ENCODE measurements at regions not wholly inside any gene's neighbourhood (a gene's known extent, or its start where the extent isn't known, plus 50 kb on each side); places are given as distances from the start of the nearest gene placed in this dataset.

DNA sequence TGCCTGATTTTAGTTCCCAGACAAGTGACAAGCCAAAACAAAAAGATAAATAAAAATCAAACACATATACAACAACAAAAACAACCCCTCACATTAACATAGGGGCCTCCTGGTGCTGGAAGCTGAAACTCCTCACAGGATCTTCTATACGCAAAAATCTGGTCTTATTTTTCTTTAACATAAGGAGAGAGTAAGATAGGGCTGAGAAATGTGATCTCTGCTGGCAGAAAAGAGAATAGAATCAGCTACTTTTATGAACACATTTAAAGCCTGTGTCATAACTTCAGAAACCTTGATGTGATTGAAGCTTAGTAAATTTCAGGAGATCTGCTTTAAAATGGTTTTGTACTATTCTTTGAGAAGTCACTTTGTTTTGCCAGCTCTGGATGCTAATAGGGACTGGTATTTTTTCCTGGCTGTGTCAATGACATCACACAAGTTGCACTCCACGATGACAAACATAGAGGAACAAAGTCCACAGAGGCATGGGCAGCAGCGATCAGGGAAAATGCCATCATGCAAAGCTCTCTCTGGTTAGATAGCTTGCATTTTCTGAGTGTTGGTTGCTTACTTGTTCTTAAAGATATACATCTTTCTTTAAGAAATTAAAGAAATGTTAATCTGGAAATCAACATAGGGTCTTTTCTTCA, 176.6 kb upstream of the SP4 start:
- Histone ChIP-seq H3K4me3 (ENCODE audit: low read depth, low read length) (no peak overlapping the region), H3K4me1 (no peaks in the 10 kb centered on the region), H3K36me3 (no peaks in the 10 kb centered on the region), H3K27me3 (peaks cover 62% of the 10 kb centered on the region), H3K9me3 (no peaks in the 10 kb centered on the region)
- no peak for TF ChIP-seq CTCF (IDR thresholded peaks at IDR 0.05; ENCODE audit: low read depth, low read length)
- no peak for DNase-seq

GRCh38 chr7:21253740-21254687, 173.9 kb upstream of the SP4 start:
- no peaks in the 10 kb centered on the region for H3K9me3 ChIP-seq
- no peak overlapping the region for H3K4me3 ChIP-seq (ENCODE audit: low read depth, low read length)
- peak; percentile 61 for DNase-seq
- H3K36me3 ChIP-seq, result no peaks in the 10 kb centered on the region
- peaks cover 58% of the 10 kb centered on the region for H3K27me3 ChIP-seq
- no peaks in the 10 kb centered on the region for H3K4me1 ChIP-seq
- TF ChIP-seq CTCF (IDR thresholded peaks at IDR 0.05; ENCODE audit: low read depth, low read length), result peak; percentile 79

DNA sequence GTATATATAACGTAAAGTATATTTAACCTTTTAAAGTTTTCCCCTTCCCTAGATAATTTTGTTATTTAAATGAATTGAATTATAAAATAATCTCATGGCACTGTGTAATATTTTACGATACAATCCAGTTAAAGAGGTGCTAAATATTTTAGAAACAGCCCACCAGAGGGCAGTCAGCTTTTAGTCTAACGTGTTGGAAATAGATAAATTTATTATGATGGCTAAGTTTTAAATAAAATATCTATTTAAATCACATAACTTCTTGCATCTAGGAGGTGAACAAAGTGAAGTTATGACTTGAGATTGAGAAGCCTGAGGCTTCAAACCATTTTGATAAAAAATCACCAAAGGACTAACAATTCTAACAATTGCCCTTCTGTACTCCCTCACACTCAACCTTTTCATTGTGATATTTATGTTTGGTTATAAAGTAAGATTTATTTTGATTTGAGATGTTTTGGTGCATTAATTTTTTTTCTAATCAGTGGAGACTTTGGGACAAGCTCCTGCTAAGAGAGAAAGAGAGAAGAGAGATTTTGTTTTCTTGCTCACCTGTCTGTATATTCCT, 171.5 kb upstream of the SP4 start:
- Histone ChIP-seq H3K4me1 (no peaks in the 10 kb centered on the region), H3K27me3 (peaks cover 40% of the 10 kb centered on the region), H3K9me3 (no peaks in the 10 kb centered on the region), H3K4me3 (ENCODE audit: low read depth, low read length) (no peak overlapping the region), H3K36me3 (no peaks in the 10 kb centered on the region)
- peak; percentile 48 for TF ChIP-seq CTCF (IDR thresholded peaks at IDR 0.05; ENCODE audit: low read depth, low read length)
- DNase-seq, result peak; percentile 18

GRCh38 chr7:21260939-21261338, 166.9 kb upstream of the SP4 start:
- Histone ChIP-seq H3K9me3 (no peaks in the 10 kb centered on the region), H3K27me3 (no peaks in the 10 kb centered on the region; the same call in 1 of the 2 replicates), H3K4me1 (no peaks in the 10 kb centered on the region), H3K4me3 (ENCODE audit: low read depth, low read length) (no peak overlapping the region), H3K36me3 (no peaks in the 10 kb centered on the region)
- DNase-seq, result no peak
- TF ChIP-seq CTCF (IDR thresholded peaks at IDR 0.05; ENCODE audit: low read depth, low read length), result no peak

DNA sequence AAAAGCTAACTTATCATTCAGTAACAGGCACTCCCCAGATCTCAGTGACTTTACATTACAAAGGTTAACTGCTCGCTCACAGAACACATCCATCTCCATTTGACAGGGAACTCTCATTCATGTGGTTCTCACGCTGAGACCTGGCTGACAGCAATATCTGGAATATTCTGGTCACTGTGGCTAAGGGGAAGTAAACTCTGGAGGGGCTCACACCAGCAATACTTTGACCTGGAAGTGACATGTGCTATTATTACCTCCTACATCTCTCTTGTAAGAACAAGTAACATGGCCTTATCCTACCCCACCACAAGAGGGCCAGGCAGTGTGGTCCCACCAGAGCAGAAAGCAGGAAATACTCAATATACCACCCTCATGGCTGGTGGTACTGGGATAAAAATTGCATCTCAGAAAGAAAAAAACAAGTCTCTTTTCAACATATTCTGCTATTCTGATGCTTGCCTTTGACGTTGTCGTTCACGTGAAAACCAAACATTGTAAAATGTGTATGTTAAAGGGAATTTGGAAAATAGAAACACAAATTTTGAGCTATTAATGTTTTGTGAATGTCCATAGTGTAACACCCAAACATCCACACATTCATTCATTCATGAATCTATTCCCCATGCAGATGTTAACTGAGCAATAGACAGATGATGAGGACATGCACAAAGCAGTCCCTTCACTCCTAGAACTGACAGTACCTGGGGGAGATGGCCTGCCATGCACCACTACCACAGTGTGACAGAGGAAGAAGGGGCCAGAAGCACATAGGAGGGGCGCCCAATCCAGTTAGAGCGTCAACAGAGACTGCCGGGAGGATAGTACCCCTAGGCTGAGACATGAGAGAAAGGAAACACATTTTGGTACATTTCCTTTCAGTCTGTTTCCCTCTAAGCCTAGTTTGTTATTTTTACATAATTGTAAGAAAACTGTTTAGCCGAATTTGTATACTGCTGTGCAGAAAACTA, 166.0 kb upstream of the SP4 start:
- Histone ChIP-seq H3K9me3 (no peaks in the 10 kb centered on the region), H3K4me3 (ENCODE audit: low read depth, low read length) (no peak overlapping the region), H3K4me1 (no peaks in the 10 kb centered on the region), H3K27me3 (no peaks in the 10 kb centered on the region), H3K36me3 (no peaks in the 10 kb centered on the region)
- TF ChIP-seq CTCF (IDR thresholded peaks at IDR 0.05; ENCODE audit: low read depth, low read length), result peak; percentile 72
- peak; percentile 51 for DNase-seq

Measured in BE2C (cell line).